ENCODE measurements at regions not wholly inside any gene's neighbourhood (a gene's known extent, or its start where the extent isn't known, plus 50 kb on each side); places are given as distances from the start of the nearest gene placed in this dataset.

DNA sequence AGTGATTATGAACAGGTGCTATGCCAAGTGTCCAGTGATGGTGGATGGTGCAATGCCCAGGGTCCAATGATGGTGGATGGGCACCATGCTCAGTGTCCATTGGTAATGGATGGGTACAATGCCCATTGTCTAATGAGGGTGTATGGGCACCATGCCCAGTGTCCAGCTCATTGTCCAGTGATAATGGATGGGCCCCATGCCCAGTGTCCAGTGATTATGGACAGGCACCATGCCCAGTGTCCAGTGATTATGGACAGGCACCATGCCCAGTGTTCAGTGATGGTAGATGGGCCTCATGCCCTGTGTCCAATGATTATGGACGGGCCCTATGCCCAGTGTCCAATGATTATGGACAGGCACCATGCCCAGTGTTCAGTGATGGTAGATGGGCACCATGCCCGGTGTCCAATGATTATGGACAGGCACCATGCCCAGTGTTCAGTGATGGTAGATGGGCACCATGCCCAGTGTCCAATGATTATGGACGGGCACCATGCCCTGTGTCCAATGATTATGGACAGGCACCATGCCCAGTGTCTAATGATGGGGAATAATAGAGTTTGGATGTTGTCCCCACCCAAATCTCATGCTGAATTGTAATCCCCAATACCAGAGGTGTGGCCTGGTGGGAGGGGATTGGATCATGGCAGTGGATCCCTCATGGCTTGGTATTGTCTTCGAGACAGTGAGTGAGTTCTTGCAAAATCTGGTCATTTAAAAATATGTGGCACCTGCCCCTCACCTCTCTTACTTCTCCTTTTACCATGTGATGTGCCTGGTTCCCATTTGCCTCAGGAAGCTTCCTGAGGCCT, 87.8 kb downstream of the ANKRD10 start:
- no peaks in the 10 kb centered on the region for H3K9me3 Mint-ChIP-seq

More for the DNA sequence above, 87.8 kb downstream of the ANKRD10 start:
- no peak for DNase-seq
- Mint-ChIP-seq H3K4me1 (peaks cover 6% of the 10 kb centered on the region), H3K27me3 (peaks cover 18% of the 10 kb centered on the region), H3K4me3 (no peak overlapping the region), H3K36me3 (no peaks in the 10 kb centered on the region), H3K27ac (no peak overlapping the region)
- CTCF ChIA-PET, result no interaction called here
